AG09319 (cell line): ENCODE measurements at regions not wholly inside any gene's neighbourhood (a gene's known extent, or its start where the extent isn't known, plus 50 kb on each side); places are given as distances from the start of the nearest gene placed in this dataset.
A peak's percentile ranks its signal among the peaks of the same experiment; 100 is the strongest.
"Not testable (repeated sequence)": the region's sequence is repeated elsewhere in the genome, so short reads cannot be mapped to it uniquely, and the experiment has no call there.

Experiments used
- DNase-seq: peaks from one replicate; pipeline ENCODE4 v3.0.0-alpha.2; 2010; ENCODE audit warnings: low read depth; ENCODE audit errors: extremely low read depth
- CTCF ChIP-seq: IDR thresholded peaks from 2 replicates; pipeline ENCODE4 v1.5.1; 2011; ENCODE audit warnings: low read depth, mild to moderate bottlenecking, inconsistent platforms, low read length, moderate library complexity

- TF ChIP-seq CTCF: no peak
- no peak for DNase-seq
These were observed 182.4 kb downstream of the COX18 start for GRCh38 chr4:72887152-72887551.

DNA sequence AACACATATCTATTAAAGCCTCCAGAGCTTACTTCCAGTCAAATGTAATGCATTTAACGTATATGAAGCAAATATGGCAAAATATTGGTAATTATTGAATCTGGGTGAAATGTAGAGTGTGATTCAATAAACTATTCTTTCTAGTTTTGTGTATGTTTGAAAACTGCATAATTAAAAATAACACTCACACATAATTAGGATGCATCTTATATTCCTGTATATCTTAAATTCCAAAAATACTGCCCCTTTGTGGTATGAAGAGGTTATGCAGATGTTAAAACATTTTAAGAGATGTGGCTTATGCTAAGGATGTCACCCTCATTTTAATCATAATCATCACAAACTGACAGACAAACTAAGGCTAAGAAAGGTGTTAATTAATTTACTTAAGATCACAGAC is 182.9 kb downstream of the COX18 start:
- peak; percentile 14 for TF ChIP-seq CTCF
- DNase-seq: no peak

- not testable (repeated sequence) for DNase-seq
These were observed 185.3 kb downstream of the COX18 start for GRCh38 chr4:72884225-72884624.

GRCh38 chr4:72876946-72877345 is 192.6 kb downstream of the COX18 start:
- DNase-seq: no peak
- no peak for TF ChIP-seq CTCF

- TF ChIP-seq CTCF: no peak
- no peak for DNase-seq
These were observed 194.0 kb downstream of the COX18 start for GRCh38 chr4:72875545-72875944.

DNA sequence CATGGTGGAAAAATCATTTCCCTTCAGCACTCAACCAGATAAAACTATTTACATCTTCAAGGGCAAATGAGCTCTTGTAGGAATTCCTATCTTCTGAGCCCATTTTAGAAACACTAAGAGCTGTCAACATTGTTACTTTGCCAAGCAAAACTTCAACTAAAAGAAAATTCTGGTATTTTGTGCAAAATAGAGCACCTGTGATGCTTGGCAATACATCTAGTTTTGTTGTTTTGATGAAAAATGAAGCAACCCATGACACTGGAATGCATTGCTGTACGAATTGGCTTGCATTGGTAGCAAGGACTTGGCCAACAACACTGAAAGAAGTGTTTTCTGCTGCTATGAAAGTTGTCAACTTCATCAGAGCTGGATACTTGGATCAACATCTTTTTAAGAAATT is 194.4 kb downstream of the COX18 start:
- DNase-seq: no peak
- no peak for TF ChIP-seq CTCF

DNA sequence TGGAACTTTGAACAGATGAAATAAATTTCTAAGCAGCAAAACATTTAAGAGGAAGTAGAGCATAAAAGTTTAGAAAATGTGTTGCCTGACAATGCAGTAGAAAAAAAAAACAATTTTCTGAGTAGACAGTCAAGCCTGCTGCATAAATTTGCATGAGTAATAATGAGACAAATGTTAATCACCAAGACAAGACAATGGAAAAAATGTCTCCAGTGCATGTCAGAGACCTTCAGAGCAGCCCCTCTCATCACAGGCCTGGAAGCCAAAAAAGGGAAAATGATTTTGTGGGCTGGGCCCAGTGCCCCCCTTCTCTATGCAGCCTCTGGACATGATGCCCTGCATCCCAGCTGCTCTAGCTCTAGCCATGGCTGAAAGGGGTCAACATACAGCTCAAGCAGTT is 204.6 kb downstream of the COX18 start:
- TF ChIP-seq CTCF: no peak
- no peak for DNase-seq

- not testable (repeated sequence) for DNase-seq
These were observed 205.2 kb downstream of the COX18 start for GRCh38 chr4:72864277-72864676.

GRCh38 chr4:72860766-72861165 is 208.8 kb downstream of the COX18 start:
- no peak for TF ChIP-seq CTCF
- DNase-seq: no peak
